EL (cell line): ENCODE measurements at regions not wholly inside any gene's neighbourhood (a gene's known extent, or its start where the extent isn't known, plus 50 kb on each side); places are given as distances from the start of the nearest gene placed in this dataset.
A peak's percentile ranks its signal among the peaks of the same experiment; 100 is the strongest.

Source experiments
- DNase-seq: peaks from one replicate; pipeline ENCODE4 v3.0.0-alpha.2; 2016

DNA sequence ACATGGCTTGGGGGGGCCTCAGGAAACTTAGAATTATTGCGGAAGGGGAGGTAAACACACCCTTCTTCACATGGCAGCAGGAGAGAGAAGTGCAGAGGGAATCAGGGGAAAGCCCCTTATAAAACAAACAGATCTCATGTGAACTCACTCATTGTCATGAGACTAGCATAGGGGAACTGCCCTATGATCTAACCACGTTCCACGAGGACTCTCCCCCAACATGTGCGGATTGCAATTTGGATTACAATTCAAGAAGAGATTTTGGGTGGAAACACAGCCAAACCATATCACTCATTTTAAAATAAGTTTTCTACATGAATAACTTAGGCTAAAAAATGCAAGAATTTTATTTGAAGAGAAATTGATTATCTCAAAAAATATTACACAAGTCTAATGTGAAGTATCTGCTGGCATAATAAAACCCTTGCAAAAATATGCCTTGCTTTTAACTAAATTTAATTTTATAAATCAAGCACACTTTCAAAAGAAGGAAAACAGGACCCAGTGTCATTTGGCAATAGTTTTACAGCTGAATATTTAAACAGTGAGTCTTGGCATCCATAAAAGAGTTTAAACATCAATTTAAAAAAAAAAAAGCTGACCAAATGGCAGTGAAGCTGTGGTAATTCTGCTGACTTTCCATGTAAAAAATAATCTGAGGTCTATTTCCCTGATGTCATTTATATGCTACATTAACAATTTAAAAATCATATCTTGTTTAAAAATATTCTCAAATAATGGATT, 1057.2 kb downstream of the NAALADL2 start:
- no peak for DNase-seq

DNA sequence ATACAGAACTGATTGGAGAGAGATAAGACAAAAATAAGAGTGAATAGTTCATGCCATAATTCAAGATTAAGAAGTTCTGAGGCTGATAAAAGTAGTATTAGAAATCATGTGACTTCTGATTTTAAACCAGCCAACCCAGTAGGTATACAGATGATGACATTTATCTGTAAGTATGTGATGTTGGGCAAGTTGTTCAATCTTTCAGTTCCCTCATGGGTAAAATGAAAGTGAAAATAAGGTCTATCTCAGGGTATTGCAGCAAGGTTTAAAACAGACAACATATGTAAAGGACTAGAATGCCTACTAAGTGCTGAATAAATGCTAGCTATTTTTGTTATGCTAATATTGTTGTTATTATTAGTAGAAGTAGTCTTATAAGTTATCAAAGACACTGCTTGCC, 1055.7 kb downstream of the NAALADL2 start:
- DNase-seq: peak; percentile 27

DNA sequence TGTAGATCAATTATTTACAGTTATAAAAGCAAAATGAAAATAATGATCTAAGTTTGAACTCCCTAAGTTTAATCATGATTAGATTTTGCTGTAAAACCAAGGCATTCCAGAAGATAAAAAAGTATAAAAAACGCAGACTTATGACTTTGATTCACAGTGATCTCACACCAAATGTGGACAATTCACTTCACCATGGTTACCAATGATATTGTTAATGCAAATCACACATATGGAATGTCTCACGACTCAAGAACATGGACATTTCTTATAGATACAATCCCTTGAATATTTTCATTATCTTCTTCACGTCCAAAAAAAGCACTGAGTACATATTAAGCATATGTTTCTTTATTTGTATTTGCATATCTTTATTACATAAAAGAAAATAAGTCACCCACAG, 1054.2 kb downstream of the NAALADL2 start:
- DNase-seq: no peak

DNA sequence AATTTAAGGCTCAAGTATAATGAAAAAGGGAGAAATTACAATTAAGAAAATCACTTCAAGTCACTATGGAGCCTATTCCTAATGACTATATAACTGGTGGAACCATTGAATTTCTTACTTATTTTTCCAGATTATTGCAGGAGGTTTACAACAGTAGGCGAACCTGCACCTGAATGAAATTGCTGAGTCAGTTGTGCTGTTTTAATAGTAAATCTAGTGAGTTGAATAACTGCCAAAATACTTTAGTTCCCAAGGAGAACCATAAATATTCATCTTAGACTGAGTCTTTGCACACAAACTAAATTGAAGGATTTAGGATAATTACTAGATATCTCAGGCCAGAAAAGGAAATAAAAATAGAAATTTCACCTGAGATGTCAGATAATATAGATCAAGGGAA, 1052.8 kb downstream of the NAALADL2 start:
- DNase-seq: no peak

DNA sequence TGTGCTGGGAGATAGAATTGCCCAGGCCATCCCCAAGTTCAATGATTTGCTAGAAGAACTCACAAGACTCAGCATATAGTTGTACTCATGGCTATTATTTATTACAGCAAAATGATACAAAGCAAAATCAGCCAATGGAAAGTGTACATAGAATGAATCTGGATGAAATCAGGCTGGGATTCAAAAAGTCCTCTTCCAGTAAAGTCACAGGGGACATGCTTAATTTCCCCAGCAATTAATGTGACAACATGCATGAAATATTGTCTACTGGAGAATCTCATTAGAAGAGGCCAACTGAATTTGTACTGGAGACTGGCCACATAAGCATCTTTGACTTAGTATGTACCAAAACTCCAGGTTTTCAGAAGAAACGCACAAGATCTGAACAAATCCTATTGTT, 1043.1 kb downstream of the NAALADL2 start:
- DNase-seq: no peak

DNA sequence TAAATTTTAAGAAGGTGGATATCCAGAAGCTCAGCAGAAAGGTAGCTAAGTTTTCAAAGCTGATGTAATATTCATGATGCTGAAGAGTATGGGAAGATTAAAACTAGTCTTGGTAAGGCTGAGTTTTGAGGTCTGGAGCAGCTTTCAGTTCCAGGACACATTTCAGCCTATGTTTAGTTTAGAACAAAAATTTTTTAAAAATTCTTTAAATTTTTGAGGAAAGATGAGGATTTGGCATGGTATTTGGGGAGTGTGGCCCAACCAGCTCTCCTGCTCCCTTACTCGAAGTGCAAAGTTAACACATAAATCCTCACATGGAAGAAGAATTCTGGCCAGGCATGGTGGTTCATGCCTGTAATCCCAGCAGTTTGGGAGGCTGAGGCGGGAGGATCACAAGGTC, 1039.1 kb downstream of the NAALADL2 start:
- DNase-seq: peak; percentile 21

DNA sequence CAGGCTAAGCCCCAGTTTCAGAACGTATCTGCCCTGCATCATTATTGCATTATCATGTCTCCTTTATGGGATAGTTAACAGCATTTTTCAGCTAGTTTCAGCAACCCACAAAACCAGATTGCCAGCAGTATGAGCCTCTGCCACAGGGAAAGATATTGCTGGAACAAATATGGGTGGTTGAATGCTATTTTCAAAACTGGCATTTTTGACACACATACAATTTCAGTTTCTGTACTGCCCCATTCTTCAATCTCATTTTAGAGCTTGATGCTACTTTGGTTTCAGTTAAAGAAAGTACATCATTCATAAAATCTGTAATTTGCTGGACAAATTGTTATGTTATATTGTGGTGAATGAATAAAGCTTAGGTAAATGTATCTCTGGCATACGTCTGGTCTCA, 1037.5 kb downstream of the NAALADL2 start:
- no peak for DNase-seq

DNA sequence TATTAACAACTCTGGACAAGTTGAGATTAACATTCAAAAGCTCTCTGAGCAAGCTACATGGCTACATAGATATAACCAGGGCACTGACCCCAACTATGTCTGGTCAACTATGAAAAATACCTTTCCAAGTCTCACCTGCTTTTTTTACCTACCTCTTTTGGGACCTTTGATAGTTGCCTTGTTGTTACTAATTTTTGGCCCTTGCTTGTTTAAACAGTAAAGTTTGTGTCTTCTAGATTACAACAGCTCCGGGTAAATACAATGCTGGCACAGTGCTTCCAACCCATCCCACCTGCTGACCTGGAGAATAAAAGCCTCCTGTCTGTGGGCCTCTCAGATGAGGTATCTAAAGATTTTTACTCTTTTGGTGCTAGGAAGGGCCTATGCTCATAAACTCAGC, 1036.6 kb downstream of the NAALADL2 start:
- no peak for DNase-seq

DNA sequence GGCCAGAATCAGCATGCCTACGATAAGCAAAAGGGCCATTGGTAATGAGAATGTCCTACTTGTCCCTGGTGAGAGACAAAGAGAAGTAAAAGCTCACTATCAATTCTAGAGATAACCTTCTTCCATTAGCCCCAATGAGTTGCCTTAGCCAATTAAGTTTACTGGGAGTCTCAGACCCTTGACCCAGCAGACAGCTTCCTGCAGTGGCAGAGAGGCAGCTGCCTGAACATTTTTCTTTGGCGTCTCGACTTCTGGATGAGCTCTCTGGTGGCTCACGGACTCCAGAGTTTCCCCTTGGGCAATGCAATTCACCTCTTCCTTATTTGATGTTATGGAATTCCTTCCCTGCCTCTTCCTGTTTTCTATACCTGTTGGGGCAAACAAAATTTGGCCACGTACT, 1034.4 kb downstream of the NAALADL2 start:
- DNase-seq: no peak

DNA sequence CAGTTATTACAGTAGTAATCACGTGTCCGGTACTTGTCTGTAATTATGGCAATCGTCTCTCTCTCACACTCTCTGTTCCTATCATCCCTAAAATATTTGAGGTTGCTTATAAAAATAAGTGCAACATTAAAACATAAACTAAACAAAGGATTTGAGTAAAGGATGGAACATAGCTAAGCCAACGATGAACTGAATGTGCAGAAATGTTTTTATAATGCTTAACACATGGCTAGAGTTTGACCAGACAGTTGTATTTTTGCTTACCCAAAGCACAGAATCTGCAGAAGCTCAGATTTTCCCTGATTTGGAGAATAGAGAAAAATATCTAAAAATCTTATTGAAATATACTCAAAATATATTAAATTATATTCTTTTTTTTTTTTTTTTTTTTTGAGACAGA, 1030.9 kb downstream of the NAALADL2 start:
- no peak for DNase-seq

DNA sequence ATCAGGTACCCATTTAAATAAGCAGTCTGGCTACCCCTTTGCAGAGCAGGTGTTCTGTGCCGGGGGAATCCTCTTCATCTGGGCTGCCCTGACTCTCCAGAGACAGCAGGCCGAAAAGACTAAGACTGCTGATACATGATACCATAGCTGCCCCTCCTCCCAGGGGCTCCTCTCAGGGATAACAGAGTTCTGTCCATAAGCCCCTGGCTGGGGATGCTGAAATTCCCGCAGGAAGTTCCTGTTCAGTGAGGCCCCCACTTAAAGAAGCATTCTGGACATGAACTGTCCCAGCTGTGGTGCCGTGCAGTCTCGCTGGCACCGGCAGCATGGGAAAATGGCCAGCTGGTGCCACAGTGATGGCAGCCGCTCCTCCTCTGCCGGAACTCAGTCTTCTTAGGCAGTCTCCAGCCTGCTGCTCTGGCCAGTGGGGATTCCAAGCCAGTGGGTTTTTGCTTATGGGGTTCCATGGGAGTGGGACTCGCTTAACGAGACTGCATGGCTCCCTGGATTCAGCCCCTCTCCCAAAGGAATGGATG, 1026.2 kb downstream of the NAALADL2 start:
- DNase-seq: no peak

DNA sequence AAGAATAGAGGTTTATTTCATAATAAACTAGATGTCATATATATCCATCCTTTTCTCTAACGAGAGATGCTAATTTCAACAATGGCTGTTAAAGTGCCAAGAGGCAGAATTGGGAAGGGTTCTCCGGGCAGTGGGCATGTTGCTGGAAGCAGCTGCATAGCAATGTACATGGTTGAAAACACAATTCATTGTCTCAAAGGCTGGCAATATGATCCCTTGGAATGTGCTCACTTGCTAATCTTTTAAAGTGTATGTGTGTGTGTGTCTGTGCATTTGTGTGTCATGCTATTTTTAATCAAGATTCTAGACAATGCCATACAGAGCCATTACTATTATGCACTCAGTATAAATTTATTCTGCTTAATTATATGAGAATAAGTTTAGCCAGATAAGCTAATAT, 1020.3 kb downstream of the NAALADL2 start:
- no peak for DNase-seq

DNA sequence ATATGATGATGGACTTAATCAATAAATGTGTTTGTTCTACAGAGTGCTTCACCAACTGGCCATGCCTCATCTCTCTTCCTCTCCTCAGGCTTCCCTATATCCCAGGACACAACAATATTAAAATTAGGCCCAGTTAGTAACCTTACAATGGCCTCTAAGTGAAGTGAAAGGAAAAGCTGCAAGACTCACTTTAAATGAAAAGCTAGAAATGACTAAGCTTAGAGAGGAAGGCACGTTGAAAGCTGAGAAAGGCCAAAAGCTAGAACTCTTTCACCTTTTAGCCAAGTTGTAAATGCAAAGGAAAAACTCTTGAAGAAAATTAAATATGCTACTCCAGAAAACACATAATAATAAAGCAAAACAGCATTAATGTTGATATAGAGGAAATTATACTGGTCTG, 1010.3 kb downstream of the NAALADL2 start:
- no peak for DNase-seq

DNA sequence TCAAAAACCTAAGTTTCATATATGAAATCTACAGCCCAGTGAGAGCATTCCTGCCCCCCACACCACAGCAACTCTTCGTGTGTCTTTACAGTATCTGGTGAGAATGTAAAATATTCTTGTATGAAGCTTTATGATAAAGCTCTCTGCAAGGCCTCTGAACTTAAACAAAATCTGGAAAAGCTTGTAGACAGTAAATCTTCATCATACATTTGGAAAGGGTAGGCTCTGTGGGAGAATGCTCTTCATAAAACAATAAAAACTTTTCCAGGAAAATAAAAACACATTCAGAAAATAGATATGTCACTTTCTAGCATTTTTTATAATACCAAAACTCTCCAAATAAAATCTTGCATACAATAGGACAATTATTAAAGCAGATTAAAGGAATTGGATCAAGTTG, 1009.5 kb downstream of the NAALADL2 start:
- no peak for DNase-seq

DNA sequence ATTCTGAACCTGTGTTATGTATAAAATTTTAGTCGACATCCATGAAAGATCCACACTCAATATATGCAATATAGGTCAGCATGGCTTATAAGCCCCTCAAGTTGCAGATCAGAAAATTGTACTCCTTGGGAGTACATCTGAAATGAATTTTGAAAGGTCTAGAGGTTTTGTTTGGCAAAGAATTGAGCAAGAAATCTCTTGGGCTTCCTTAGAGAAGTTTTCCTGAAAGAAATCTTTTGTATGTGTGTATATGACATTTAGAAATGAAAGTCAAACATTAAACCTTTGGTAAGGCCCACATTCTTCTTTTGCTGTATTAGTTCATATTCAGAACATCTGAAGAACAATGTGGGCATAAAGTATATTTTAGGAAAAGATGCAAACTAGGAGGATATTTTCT, 1006.6 kb downstream of the NAALADL2 start:
- DNase-seq: no peak

DNA sequence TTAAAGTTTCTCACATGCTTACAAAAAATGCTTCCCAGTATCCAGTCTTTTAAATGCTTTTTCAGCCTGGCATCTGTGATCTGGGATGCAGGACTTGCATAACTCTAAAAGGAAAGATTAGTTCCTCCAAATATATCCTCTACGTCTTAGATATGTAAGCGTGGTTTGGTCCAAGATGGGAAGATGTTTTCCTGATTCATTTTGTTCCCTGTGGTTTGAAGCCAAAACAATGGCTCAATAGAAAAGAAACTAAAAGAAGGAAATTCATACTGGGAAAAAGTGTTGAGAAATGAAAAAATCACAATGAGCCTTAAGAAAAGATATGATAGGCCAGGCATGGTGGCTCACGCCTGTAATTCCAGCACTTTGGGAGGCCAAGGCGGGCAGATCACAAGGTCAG, 1002.8 kb downstream of the NAALADL2 start:
- DNase-seq: no peak
